SK-N-SH (cell line): ENCODE measurements at regions not wholly inside any gene's neighbourhood (a gene's known extent, or its start where the extent isn't known, plus 50 kb on each side); places are given as distances from the start of the nearest gene placed in this dataset.

Experiments
- CTCF ChIA-PET: fragments of 300-600, 350-600 bp; formaldehyde crosslinking; extraction: SDS; loops from one replicate; lab custom pipeline; 2021; lab: Yijun Ruan, JAX
- POLR2A ChIA-PET: fragments of 350-600 bp; sonication (Branson Sonifier 250); formaldehyde crosslinking; extraction: SDS; loops from one replicate; lab custom pipeline; 2020; ENCODE audit warnings: antibody characterized with exemption, inconsistent platforms; lab: Yijun Ruan, JAX
- DNase-seq: peaks from one replicate; pipeline ENCODE4 v3.0.0; 2012
- H2AFZ ChIP-seq: fragments of 200-600 bp; sonication (generic); 2 replicates; pipeline ENCODE4 v1.8.1; 2016; ENCODE audit warnings: antibody characterized with exemption, mild to moderate bottlenecking, low read depth
- H3F3A ChIP-seq: fragments of 200-600 bp; sonication (generic); replicated peaks from 2 replicates; pipeline ENCODE3; 2016; ENCODE audit warnings: antibody characterized with exemption, mild to moderate bottlenecking; ENCODE audit not compliant: insufficient read depth
- H3K27ac ChIP-seq, 2 experiments: fragments of 200-500 bp in 1 of 2; fragments of 200-600 bp in 1 of 2; sonication (Bioruptor generic) in 1 of 2; sonication (generic), shearing (Covaris generic) in 1 of 2; 2 replicates each; pipeline versions ENCODE4 v1.5.1 to v1.6.1; 2014 to 2016; ENCODE audit warnings: low read depth in 2 of 2, inconsistent platforms in 1 of 2, low read length in 1 of 2, mild to moderate bottlenecking in 1 of 2, mixed read lengths in 1 of 2
- H3K27me3 ChIP-seq: fragments of 200-600 bp; sonication (generic), shearing (Covaris generic); 2 replicates; pipeline ENCODE4 v1.6.1; 2016; ENCODE audit warnings: mixed run types; ENCODE audit not compliant: insufficient read depth
- H3K36me3 ChIP-seq, 2 experiments: fragments of 200-500 bp in 1 of 2; fragments of 200-600 bp in 1 of 2; sonication (Bioruptor generic) in 1 of 2; sonication (generic) in 1 of 2; replicated peaks in 1 of 2; 2 replicates each; pipeline versions ENCODE3 to v1.5.1; 2014 to 2016; ENCODE audit warnings: low read length in 1 of 2, mild to moderate bottlenecking in 1 of 2; ENCODE audit not compliant: insufficient read depth in 2 of 2, control insufficient read depth in 1 of 2
- H3K4me1 ChIP-seq, 2 experiments: fragments of 200-500 bp in 1 of 2; fragments of 200-600 bp in 1 of 2; sonication (Bioruptor generic) in 1 of 2; sonication (generic), shearing (Covaris generic) in 1 of 2; 2 replicates each; pipeline versions ENCODE4 v1.5.1 to v1.6.1; 2014 to 2016; ENCODE audit warnings: low read depth in 1 of 2, low read length in 1 of 2, mixed run types in 1 of 2; ENCODE audit not compliant: insufficient read depth in 2 of 2, control insufficient read depth in 1 of 2
- H3K4me2 ChIP-seq: fragments of 200-600 bp; sonication (generic), shearing (Covaris generic); 2 replicates; pipeline ENCODE4 v1.6.1; 2017; ENCODE audit warnings: mixed run types
- H3K4me3 ChIP-seq, 2 experiments: fragments of 200-500 bp in 1 of 2; fragments of 200-600 bp in 1 of 2; sonication (Bioruptor generic) in 1 of 2; sonication (generic), shearing (Covaris generic) in 1 of 2; 2 replicates each; pipeline versions ENCODE4 v1.5.1 to v1.8.1; 2014 to 2016; ENCODE audit warnings: low read depth in 2 of 2, inconsistent platforms in 1 of 2, low read length in 1 of 2, mild to moderate bottlenecking in 1 of 2, mixed read lengths in 1 of 2, moderate library complexity in 1 of 2
- H3K79me2 ChIP-seq: fragments of 200-600 bp; sonication (generic); 2 replicates; pipeline ENCODE4 v1.8.1; 2017; ENCODE audit warnings: mild to moderate bottlenecking; ENCODE audit not compliant: insufficient read depth
- H3K9ac ChIP-seq: fragments of 200-600 bp; sonication (generic); 2 replicates; pipeline ENCODE4 v1.6.1; 2017; ENCODE audit warnings: mixed run types
- H3K9me2 ChIP-seq: fragments of 200-600 bp; sonication (generic); 2 replicates; pipeline ENCODE4 v1.6.1; 2017; ENCODE audit warnings: mixed run types
- H3K9me3 ChIP-seq: fragments of 200-600 bp; sonication (generic); 2 replicates; pipeline ENCODE4 v1.6.1; 2017; ENCODE audit warnings: mixed run types, mild to moderate bottlenecking, moderate library complexity
- H4K20me1 ChIP-seq: fragments of 200-600 bp; sonication (generic); 2 replicates; pipeline ENCODE4 v1.6.1; 2017; ENCODE audit warnings: mild to moderate bottlenecking, mixed run types; ENCODE audit not compliant: insufficient read depth
- CHD2 ChIP-seq: fragments of 150-350 bp; IDR thresholded peaks from 2 replicates; pipeline ENCODE4 v1.6.1; 2018; ENCODE audit warnings: low read length; ENCODE audit not compliant: partially characterized antibody
- ELF1 ChIP-seq: IDR thresholded peaks from 2 replicates; pipeline ENCODE4 v1.4.0; 2012
- FOSL2 ChIP-seq: IDR thresholded peaks from 2 replicates; pipeline ENCODE4 v1.4.0; 2012; ENCODE audit warnings: low read depth, mild to moderate bottlenecking, moderate library complexity, borderline replicate concordance
- IRF3 ChIP-seq: fragments of 150-350 bp; IDR thresholded peaks from 2 replicates; pipeline ENCODE4 v1.6.1; 2016; ENCODE audit warnings: mild to moderate bottlenecking, low read depth, low read length
- MAX ChIP-seq: IDR thresholded peaks from 2 replicates; pipeline ENCODE4 v1.4.0; 2012; ENCODE audit warnings: low read depth
- NFIC ChIP-seq: IDR thresholded peaks from 2 replicates; pipeline ENCODE4 v1.4.0; 2012; ENCODE audit warnings: borderline replicate concordance
- POLR2AphosphoS5 ChIP-seq: IDR thresholded peaks from 2 replicates; pipeline ENCODE4 v1.6.1; 2012; ENCODE audit warnings: low read depth, low read length
- RAD21 ChIP-seq: IDR thresholded peaks from 2 replicates; pipeline ENCODE4 v1.6.1; 2012; ENCODE audit warnings: mild to moderate bottlenecking, low read length
- REST ChIP-seq: IDR thresholded peaks from 2 replicates; pipeline ENCODE4 v1.6.1; 2012; ENCODE audit warnings: mild to moderate bottlenecking, low read depth, low read length, moderate library complexity
- RFX5 ChIP-seq: IDR thresholded peaks from 2 replicates; pipeline ENCODE4 v1.6.1; 2012; ENCODE audit warnings: mild to moderate bottlenecking, improper control_type of control experiment, low read length
- SMC3 ChIP-seq: IDR thresholded peaks from 2 replicates; pipeline ENCODE4 v1.6.1; 2012; ENCODE audit warnings: low read depth, low read length, improper control_type of control experiment
- TAF1 ChIP-seq: IDR thresholded peaks from 2 replicates; pipeline ENCODE4 v1.6.1; 2012; ENCODE audit warnings: low read depth, mild to moderate bottlenecking, low read length, moderate library complexity, borderline replicate concordance
- USF1 ChIP-seq: IDR thresholded peaks from 2 replicates; pipeline ENCODE4 v1.4.0; 2012; ENCODE audit warnings: low read depth, borderline replicate concordance
- USF2 ChIP-seq: fragments of 150-350 bp; IDR thresholded peaks from 2 replicates; pipeline ENCODE4 v1.6.1; 2017; ENCODE audit warnings: antibody characterized with exemption, low read length, low read depth, borderline replicate concordance
- ZBTB33 ChIP-seq: IDR thresholded peaks from 2 replicates; pipeline ENCODE4 v1.4.0; 2012; ENCODE audit warnings: low read depth, borderline replicate concordance

GRCh38 chr17:54745239-54745638 is 155.4 kb upstream of the TOM1L1 start:
- no peaks in the 10 kb centered on the region for H3K27me3 ChIP-seq
- H3K4me3 ChIP-seq = no peak overlapping the region
- no peaks in the 10 kb centered on the region for H4K20me1 ChIP-seq
- POLR2A ChIA-PET = no interaction called here
- H2AFZ ChIP-seq = no peak overlapping the region
- no peak overlapping the region for H3K27ac ChIP-seq
- H3K9ac ChIP-seq = no peak overlapping the region
- H3F3A ChIP-seq = no peaks in the 10 kb centered on the region
- CTCF ChIA-PET = no interaction called here
- no peaks in the 10 kb centered on the region; the same call in 1 of the 2 replicates for H3K9me3 ChIP-seq
- H3K79me2 ChIP-seq = no peaks in the 10 kb centered on the region
- no peaks in the 10 kb centered on the region for H3K4me1 ChIP-seq
- TF ChIP-seq TAF1 (no peak), CHD2 (no peak), USF2 (no peak), MAX (no peak), USF1 (no peak), ELF1 (no peak), POLR2AphosphoS5 (no peak), ZBTB33 (no peak), RAD21 (no peak), FOSL2 (no peak), REST (no peak), NFIC (no peak), SMC3 (no peak), RFX5 (no peak), IRF3 (no peak)
- no peaks in the 10 kb centered on the region for H3K9me2 ChIP-seq
- no peak for DNase-seq
- no peaks in the 10 kb centered on the region for H3K36me3 ChIP-seq
- H3K4me2 ChIP-seq = no peak overlapping the region
